A549 (cell line): ENCODE measurements at regions not wholly inside any gene's neighbourhood (a gene's known extent, or its start where the extent isn't known, plus 50 kb on each side); places are given as distances from the start of the nearest gene placed in this dataset.

Source experiments
- ATAC-seq, 2 experiments: fragments of 200-7000 bp in 1 of 2; fragments of >200 bp in 1 of 2; cut with Nextera tagmentation in 1 of 2; cut with Tn5 transposase in 1 of 2; 3 replicates each; pipeline versions ENCODE4 v1.8.0 to v1.9.1; 2018 to 2020; ENCODE audit warnings: mild to moderate bottlenecking in 1 of 2, moderate library complexity in 1 of 2
- CTCF ChIA-PET: fragments of 300-600 bp; sonication (Branson Sonifier 250); formaldehyde crosslinking; extraction: SDS; loops from one replicate; lab custom pipeline; 2021; ENCODE audit warnings: antibody characterized with exemption, inconsistent platforms; lab: Yijun Ruan, JAX
- POLR2A ChIA-PET: fragments of 350-600 bp; formaldehyde crosslinking; extraction: SDS; loops from one replicate; lab custom pipeline; 2021; ENCODE audit warnings: antibody characterized with exemption, inconsistent platforms; lab: Yijun Ruan, JAX
- DNase-seq, 2 experiments: peaks; one replicate each; pipeline versions ENCODE4 v3.0.0 to v3.0.0-alpha.2; 2011 to 2016; ENCODE audit warnings: low read depth in 1 of 2, low spot score in 1 of 2
- FAIRE-seq: peaks from 2 replicates; lab custom pipeline; 2011; peaks lifted over from hg19 to GRCh38; lab: Jason Lieb, UNC
- H3K27ac ChIP-seq, 2 experiments: fragments of >200 bp; sonication (Bioruptor Twin); formaldehyde crosslinking; 3 replicates each; pipeline ENCODE4 v1.5.1; 2016 to 2017
- H3K4me1 ChIP-seq: fragments of >200 bp; sonication (Bioruptor Twin); formaldehyde crosslinking; 3 replicates; pipeline ENCODE4 v1.6.1; 2016
- H3K4me2 ChIP-seq: fragments of >200 bp; sonication (Bioruptor Twin); formaldehyde crosslinking; 3 replicates; pipeline ENCODE4 v1.6.1; 2016
- H3K4me3 ChIP-seq: fragments of >200 bp; sonication (Bioruptor Twin); formaldehyde crosslinking; 3 replicates; pipeline ENCODE4 v1.5.1; 2016
- H3K9me3 ChIP-seq: fragments of >200 bp; sonication (Bioruptor Twin); formaldehyde crosslinking; 3 replicates; pipeline ENCODE4 v1.6.1; 2016
- CBX2 ChIP-seq: fragments of 200-600 bp; sonication (generic); IDR thresholded peaks from 2 replicates; pipeline ENCODE4 v1.6.1; 2016; ENCODE audit warnings: low read depth, mild to moderate bottlenecking, borderline replicate concordance
- CBX8 ChIP-seq: fragments of 200-600 bp; sonication (generic); IDR thresholded peaks from 2 replicates; pipeline ENCODE4 v1.6.1; 2016
- CHD4 ChIP-seq: fragments of 200-600 bp; sonication (generic); IDR thresholded peaks from 2 replicates; pipeline ENCODE4 v1.6.1; 2016; ENCODE audit warnings: antibody characterized with exemption, mild to moderate bottlenecking, borderline replicate concordance
- CTCF ChIP-seq: fragments of >200 bp; sonication (Bioruptor Twin); formaldehyde crosslinking; IDR thresholded peaks from 3 replicates; pipeline ENCODE4 v1.5.1; 2016
- EHMT2 ChIP-seq: fragments of 200-600 bp; sonication (generic); IDR thresholded peaks from 2 replicates; pipeline ENCODE4 v1.6.1; 2016; ENCODE audit warnings: antibody characterized with exemption, low read depth, mild to moderate bottlenecking, moderate library complexity
- EP300 ChIP-seq, 2 experiments: fragments of >200 bp; sonication (Bioruptor Twin); formaldehyde crosslinking; IDR thresholded peaks; 2 replicates in 1 of 2; 3 replicates in 1 of 2; pipeline ENCODE4 v1.6.1; 2016 to 2017
- FOSB ChIP-seq: fragments of 250-450 bp; sonication (Bioruptor Pico); IDR thresholded peaks from 2 replicates; pipeline ENCODE4 v1.5.0; 2020; ENCODE audit warnings: mild to moderate bottlenecking, moderate library complexity
- FOSL2 ChIP-seq, 2 experiments: fragments of 450-650 bp in 1 of 2; fragments of >200 bp in 1 of 2; sonication (Bioruptor Twin) in 1 of 2; formaldehyde crosslinking; IDR thresholded peaks; 2 replicates each; pipeline versions ENCODE4 v1.5.0 to v1.6.1; 2016 to 2020; ENCODE audit warnings: mild to moderate bottlenecking in 1 of 2, moderate library complexity in 1 of 2
- FOXS1 ChIP-seq: fragments of 250-450 bp; sonication (Bioruptor Pico); IDR thresholded peaks from 2 replicates; pipeline ENCODE4 v1.5.0; 2020; ENCODE audit warnings: mild to moderate bottlenecking, moderate library complexity
- HOXA7 ChIP-seq: fragments of 250-450 bp; sonication (Bioruptor Pico); IDR thresholded peaks from 2 replicates; pipeline ENCODE4 v1.5.0; 2020; ENCODE audit warnings: mild to moderate bottlenecking, moderate library complexity
- JUNB ChIP-seq: fragments of >200 bp; sonication (Bioruptor Twin); formaldehyde crosslinking; IDR thresholded peaks from 2 replicates; pipeline ENCODE4 v1.6.1; 2016
- KDM1A ChIP-seq: fragments of 200-600 bp; sonication (generic); IDR thresholded peaks from 2 replicates; pipeline ENCODE4 v1.6.1; 2016; ENCODE audit warnings: low read depth, mild to moderate bottlenecking
- MAFK ChIP-seq: fragments of 450-650 bp; IDR thresholded peaks from 2 replicates; pipeline ENCODE4 v1.6.1; 2014; ENCODE audit not compliant: partially characterized antibody
- NFE2L2 ChIP-seq: fragments of 150-350 bp; conservative IDR thresholded peaks from 2 replicates; pipeline ENCODE4 v1.6.1; 2014; ENCODE audit warnings: low read length
- POLR2AphosphoS2 ChIP-seq: conservative IDR thresholded peaks from 2 replicates; pipeline ENCODE4 v1.6.1; 2012; ENCODE audit warnings: low read length, improper control_type of control experiment, inconsistent platforms
- RCOR1 ChIP-seq: fragments of 150-350 bp; IDR thresholded peaks from 2 replicates; pipeline ENCODE4 v1.6.1; 2014; ENCODE audit warnings: antibody characterized with exemption, low read length, low read depth
- RFX5 ChIP-seq: fragments of 450-650 bp; IDR thresholded peaks from 2 replicates; pipeline ENCODE4 v1.7.1; 2014; ENCODE audit warnings: antibody characterized with exemption, mild to moderate bottlenecking, moderate library complexity
- TP53 ChIP-seq: fragments of 250-450 bp; sonication (Bioruptor Pico); IDR thresholded peaks from 2 replicates; pipeline ENCODE4 v1.5.0; 2021; ENCODE audit warnings: mild to moderate bottlenecking, moderate library complexity
- ZC3H11A ChIP-seq: fragments of 450-650 bp; IDR thresholded peaks from 2 replicates; pipeline ENCODE4 v1.6.1; 2014; ENCODE audit warnings: antibody characterized with exemption, mild to moderate bottlenecking
- WGBS: methylation state at CpG from one replicate; pipeline ENCODE4 v1.1.6; 2017; ENCODE audit errors: missing lambda C conversion rate; 5-methylcytosine and 5-hydroxymethylcytosine counted together
- TF ChIP-seq, protein P1 (sequence below): fragments of 200-600 bp; sonication (generic); IDR thresholded peaks from 2 replicates; pipeline ENCODE4 v1.6.1; 2016; ENCODE audit warnings: antibody characterized with exemption, mild to moderate bottlenecking, moderate library complexity
- TF ChIP-seq, protein P2 (sequence below): IDR thresholded peaks from 2 replicates; pipeline ENCODE4 v1.6.1; 2012
- TF ChIP-seq, protein P3 (sequence below): fragments of 150-350 bp; IDR thresholded peaks from 2 replicates; pipeline ENCODE4 v1.6.1; 2014; ENCODE audit warnings: low read depth, mild to moderate bottlenecking, low read length

- Histone ChIP-seq H3K27ac (no peak overlapping the region), H3K4me3 (no peak overlapping the region), H3K4me1 (no peaks in the 10 kb centered on the region), H3K9me3 (no peaks in the 10 kb centered on the region), H3K4me2 (no peak overlapping the region)
- CTCF ChIA-PET: interaction anchor here (1.1 kb wide), 1 partner anchor 592 kb away, joined by 3 read pairs; no protein-coding TSS in a partner anchor
- POLR2A ChIA-PET: no interaction called here
- DNase-seq: no peak
- FAIRE-seq: no peak
- no peak for ATAC-seq
- 74% methylated on average over 5 of the region's 5 CpGs for WGBS
- TF ChIP-seq FOSL2 (IDR thresholded peaks at IDR 0.05): no peak
- no peak for TF ChIP-seq FOSL2 (CRISPR knock-in tag; IDR thresholded peaks at IDR 0.05)
- no peak for TF ChIP-seq TP53 (CRISPR knock-in tag)
- no peak for TF ChIP-seq EP300 (IDR thresholded peaks at IDR 0.05)
- TF ChIP-seq EHMT2: no peak
- TF ChIP-seq FOXS1 (CRISPR knock-in tag): no peak
- TF ChIP-seq POLR2AphosphoS2: no peak
- TF ChIP-seq, protein P1, sequence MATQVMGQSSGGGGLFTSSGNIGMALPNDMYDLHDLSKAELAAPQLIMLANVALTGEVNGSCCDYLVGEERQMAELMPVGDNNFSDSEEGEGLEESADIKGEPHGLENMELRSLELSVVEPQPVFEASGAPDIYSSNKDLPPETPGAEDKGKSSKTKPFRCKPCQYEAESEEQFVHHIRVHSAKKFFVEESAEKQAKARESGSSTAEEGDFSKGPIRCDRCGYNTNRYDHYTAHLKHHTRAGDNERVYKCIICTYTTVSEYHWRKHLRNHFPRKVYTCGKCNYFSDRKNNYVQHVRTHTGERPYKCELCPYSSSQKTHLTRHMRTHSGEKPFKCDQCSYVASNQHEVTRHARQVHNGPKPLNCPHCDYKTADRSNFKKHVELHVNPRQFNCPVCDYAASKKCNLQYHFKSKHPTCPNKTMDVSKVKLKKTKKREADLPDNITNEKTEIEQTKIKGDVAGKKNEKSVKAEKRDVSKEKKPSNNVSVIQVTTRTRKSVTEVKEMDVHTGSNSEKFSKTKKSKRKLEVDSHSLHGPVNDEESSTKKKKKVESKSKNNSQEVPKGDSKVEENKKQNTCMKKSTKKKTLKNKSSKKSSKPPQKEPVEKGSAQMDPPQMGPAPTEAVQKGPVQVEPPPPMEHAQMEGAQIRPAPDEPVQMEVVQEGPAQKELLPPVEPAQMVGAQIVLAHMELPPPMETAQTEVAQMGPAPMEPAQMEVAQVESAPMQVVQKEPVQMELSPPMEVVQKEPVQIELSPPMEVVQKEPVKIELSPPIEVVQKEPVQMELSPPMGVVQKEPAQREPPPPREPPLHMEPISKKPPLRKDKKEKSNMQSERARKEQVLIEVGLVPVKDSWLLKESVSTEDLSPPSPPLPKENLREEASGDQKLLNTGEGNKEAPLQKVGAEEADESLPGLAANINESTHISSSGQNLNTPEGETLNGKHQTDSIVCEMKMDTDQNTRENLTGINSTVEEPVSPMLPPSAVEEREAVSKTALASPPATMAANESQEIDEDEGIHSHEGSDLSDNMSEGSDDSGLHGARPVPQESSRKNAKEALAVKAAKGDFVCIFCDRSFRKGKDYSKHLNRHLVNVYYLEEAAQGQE: no peak
- no peak for TF ChIP-seq CBX8
- no peak for TF ChIP-seq FOSB (CRISPR knock-in tag)
- TF ChIP-seq NFE2L2: no peak
- TF ChIP-seq, protein P2, sequence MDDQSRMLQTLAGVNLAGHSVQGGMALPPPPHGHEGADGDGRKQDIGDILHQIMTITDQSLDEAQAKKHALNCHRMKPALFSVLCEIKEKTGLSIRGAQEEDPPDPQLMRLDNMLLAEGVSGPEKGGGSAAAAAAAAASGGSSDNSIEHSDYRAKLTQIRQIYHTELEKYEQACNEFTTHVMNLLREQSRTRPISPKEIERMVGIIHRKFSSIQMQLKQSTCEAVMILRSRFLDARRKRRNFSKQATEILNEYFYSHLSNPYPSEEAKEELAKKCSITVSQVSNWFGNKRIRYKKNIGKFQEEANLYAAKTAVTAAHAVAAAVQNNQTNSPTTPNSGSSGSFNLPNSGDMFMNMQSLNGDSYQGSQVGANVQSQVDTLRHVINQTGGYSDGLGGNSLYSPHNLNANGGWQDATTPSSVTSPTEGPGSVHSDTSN: no peak
- TF ChIP-seq RCOR1: no peak
- TF ChIP-seq, protein P3, sequence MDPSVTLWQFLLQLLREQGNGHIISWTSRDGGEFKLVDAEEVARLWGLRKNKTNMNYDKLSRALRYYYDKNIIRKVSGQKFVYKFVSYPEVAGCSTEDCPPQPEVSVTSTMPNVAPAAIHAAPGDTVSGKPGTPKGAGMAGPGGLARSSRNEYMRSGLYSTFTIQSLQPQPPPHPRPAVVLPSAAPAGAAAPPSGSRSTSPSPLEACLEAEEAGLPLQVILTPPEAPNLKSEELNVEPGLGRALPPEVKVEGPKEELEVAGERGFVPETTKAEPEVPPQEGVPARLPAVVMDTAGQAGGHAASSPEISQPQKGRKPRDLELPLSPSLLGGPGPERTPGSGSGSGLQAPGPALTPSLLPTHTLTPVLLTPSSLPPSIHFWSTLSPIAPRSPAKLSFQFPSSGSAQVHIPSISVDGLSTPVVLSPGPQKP: no peak
- no peak for TF ChIP-seq ZC3H11A
Measured at GRCh38 chrX:39674490-39675161, 423.1 kb downstream of the BCOR start.

- ChIA-PET POLR2A (no interaction called here), CTCF (no interaction called here)
- 100% methylated on average over 3 of the region's 6 CpGs for WGBS
- H3K4me1 ChIP-seq: no peaks in the 10 kb centered on the region
- DNase-seq (no peak), FAIRE-seq (no peak), ATAC-seq (no peak)
- H3K9me3 ChIP-seq: no peaks in the 10 kb centered on the region
- H3K4me2 ChIP-seq: no peak overlapping the region
- TF ChIP-seq MAFK (no peak), KDM1A (no peak), CHD4 (no peak), RCOR1 (no peak), JUNB (no peak), FOSB (CRISPR knock-in tag) (no peak), CTCF (no peak), RFX5 (no peak), CBX2 (no peak), EHMT2 (no peak), ZC3H11A (no peak), HOXA7 (no peak), POLR2AphosphoS2 (no peak)
- H3K27ac ChIP-seq: no peak overlapping the region
- H3K4me3 ChIP-seq: no peak overlapping the region
Measured at GRCh38 chrX:39675162-39675553, 422.6 kb downstream of the BCOR start.
